Astrocyte (in vitro differentiated cells and primary cell): ENCODE measurements at regions not wholly inside any gene's neighbourhood (a gene's known extent, or its start where the extent isn't known, plus 50 kb on each side); places are given as distances from the start of the nearest gene placed in this dataset.
"Not testable (repeated sequence)": the region's sequence is repeated elsewhere in the genome, so short reads cannot be mapped to it uniquely, and the experiment has no call there.

Source experiments
- DNase-seq: peaks from one replicate; pipeline ENCODE4 v3.0.0-alpha.2; 2010; ENCODE audit warnings: low read depth
- FAIRE-seq: peaks from 2 replicates; lab custom pipeline; 2011; peaks lifted over from hg19 to GRCh38; lab: Jason Lieb, UNC
- H2AFZ ChIP-seq: 2 replicates; pipeline ENCODE4 v1.6.0; 2012; ENCODE audit warnings: low read depth, low read length, inconsistent platforms
- H3K27ac ChIP-seq: 2 replicates; pipeline ENCODE4 v1.5.1; 2011; ENCODE audit warnings: low read depth, low read length, inconsistent platforms
- H3K27me3 ChIP-seq: 2 replicates; pipeline ENCODE4 v1.6.0; 2011; ENCODE audit warnings: low read length, inconsistent platforms; ENCODE audit not compliant: insufficient read depth
- H3K36me3 ChIP-seq: 2 replicates; pipeline ENCODE4 v1.5.1; 2011; ENCODE audit warnings: low read length, inconsistent platforms; ENCODE audit not compliant: insufficient read depth
- H3K4me1 ChIP-seq: 2 replicates; pipeline ENCODE4 v1.5.1; 2011; ENCODE audit warnings: low read length, inconsistent platforms; ENCODE audit not compliant: insufficient read depth
- H3K4me2 ChIP-seq: 2 replicates; pipeline ENCODE4 v1.6.0; 2012; ENCODE audit warnings: low read length, inconsistent platforms
- H3K4me3 ChIP-seq: 2 replicates; pipeline ENCODE4 v1.5.1; 2011; ENCODE audit warnings: low read depth, mild to moderate bottlenecking, low read length, inconsistent platforms; ENCODE audit not compliant: insufficient read depth
- H3K79me2 ChIP-seq: 2 replicates; pipeline ENCODE4 v1.6.0; 2012; ENCODE audit warnings: mild to moderate bottlenecking, low read length, inconsistent platforms; ENCODE audit not compliant: insufficient read depth
- H3K9ac ChIP-seq: 2 replicates; pipeline ENCODE4 v1.6.0; 2012; ENCODE audit warnings: mild to moderate bottlenecking, low read length, inconsistent platforms
- H3K9me3 ChIP-seq: 2 replicates; pipeline ENCODE4 v1.5.1; 2012; ENCODE audit warnings: low read depth, mild to moderate bottlenecking, low read length, inconsistent platforms; ENCODE audit not compliant: insufficient read depth
- H4K20me1 ChIP-seq: 2 replicates; pipeline ENCODE4 v1.6.0; 2012; ENCODE audit warnings: low read length, inconsistent platforms; ENCODE audit not compliant: insufficient read depth
- H3K27ac Mint-ChIP-seq: one replicate; pipeline ENCODE4 v1.8.0; 2021; ENCODE audit warnings: mild to moderate bottlenecking, mixed read lengths; ENCODE audit not compliant: unreplicated experiment
- H3K27me3 Mint-ChIP-seq: one replicate; pipeline ENCODE4 v1.8.0; 2021; ENCODE audit warnings: low read depth, mixed read lengths; ENCODE audit not compliant: unreplicated experiment
- H3K36me3 Mint-ChIP-seq: one replicate; pipeline ENCODE4 v1.8.0; 2021; ENCODE audit warnings: low read depth, mixed read lengths; ENCODE audit not compliant: unreplicated experiment
- H3K4me1 Mint-ChIP-seq: one replicate; pipeline ENCODE4 v1.8.0; 2021; ENCODE audit warnings: low read depth, mixed read lengths; ENCODE audit not compliant: unreplicated experiment
- H3K4me3 Mint-ChIP-seq: one replicate; pipeline ENCODE4 v1.8.0; 2021; ENCODE audit warnings: mild to moderate bottlenecking, moderate library complexity, mixed read lengths; ENCODE audit not compliant: unreplicated experiment
- H3K9me3 Mint-ChIP-seq: one replicate; pipeline ENCODE4 v1.8.0; 2021; ENCODE audit warnings: mild to moderate bottlenecking, mixed read lengths; ENCODE audit not compliant: unreplicated experiment
- CTCF ChIP-seq: IDR thresholded peaks from 2 replicates; pipeline ENCODE4 v1.5.1; 2011; ENCODE audit warnings: low read depth, mild to moderate bottlenecking, inconsistent platforms, low read length, moderate library complexity; ENCODE audit not compliant: insufficient read depth
- EZH2 ChIP-seq: IDR thresholded peaks from 2 replicates; pipeline ENCODE4 v1.6.1; 2012; ENCODE audit warnings: mild to moderate bottlenecking, low read length, inconsistent platforms; ENCODE audit not compliant: insufficient read depth

- peaks cover 6% of the 10 kb centered on the region for H3K36me3 Mint-ChIP-seq
- TF ChIP-seq CTCF (no peak), EZH2 (no peak)
- Histone ChIP-seq H3K4me3 (no peak overlapping the region), H3K27ac (no peak overlapping the region), H3K4me2 (no peak overlapping the region), H3K27me3 (no peaks in the 10 kb centered on the region), H3K79me2 (no peaks in the 10 kb centered on the region), H3K4me1 (no peaks in the 10 kb centered on the region), H4K20me1 (no peaks in the 10 kb centered on the region), H3K9ac (no peak overlapping the region), H2AFZ (no peak overlapping the region), H3K36me3 (no peaks in the 10 kb centered on the region), H3K9me3 (peaks cover 15% of the 10 kb centered on the region)
- FAIRE-seq (no peak), DNase-seq (no peak)
- no peak overlapping the region for H3K27ac Mint-ChIP-seq
- peaks cover 31% of the 10 kb centered on the region for H3K27me3 Mint-ChIP-seq
- peaks cover 7% of the 10 kb centered on the region for H3K9me3 Mint-ChIP-seq
- no peak overlapping the region for H3K4me3 Mint-ChIP-seq
- no peaks in the 10 kb centered on the region for H3K4me1 Mint-ChIP-seq
Observed at GRCh38 chr2:3105814-3106569, 271.6 kb downstream of the EIPR1 start.

DNA sequence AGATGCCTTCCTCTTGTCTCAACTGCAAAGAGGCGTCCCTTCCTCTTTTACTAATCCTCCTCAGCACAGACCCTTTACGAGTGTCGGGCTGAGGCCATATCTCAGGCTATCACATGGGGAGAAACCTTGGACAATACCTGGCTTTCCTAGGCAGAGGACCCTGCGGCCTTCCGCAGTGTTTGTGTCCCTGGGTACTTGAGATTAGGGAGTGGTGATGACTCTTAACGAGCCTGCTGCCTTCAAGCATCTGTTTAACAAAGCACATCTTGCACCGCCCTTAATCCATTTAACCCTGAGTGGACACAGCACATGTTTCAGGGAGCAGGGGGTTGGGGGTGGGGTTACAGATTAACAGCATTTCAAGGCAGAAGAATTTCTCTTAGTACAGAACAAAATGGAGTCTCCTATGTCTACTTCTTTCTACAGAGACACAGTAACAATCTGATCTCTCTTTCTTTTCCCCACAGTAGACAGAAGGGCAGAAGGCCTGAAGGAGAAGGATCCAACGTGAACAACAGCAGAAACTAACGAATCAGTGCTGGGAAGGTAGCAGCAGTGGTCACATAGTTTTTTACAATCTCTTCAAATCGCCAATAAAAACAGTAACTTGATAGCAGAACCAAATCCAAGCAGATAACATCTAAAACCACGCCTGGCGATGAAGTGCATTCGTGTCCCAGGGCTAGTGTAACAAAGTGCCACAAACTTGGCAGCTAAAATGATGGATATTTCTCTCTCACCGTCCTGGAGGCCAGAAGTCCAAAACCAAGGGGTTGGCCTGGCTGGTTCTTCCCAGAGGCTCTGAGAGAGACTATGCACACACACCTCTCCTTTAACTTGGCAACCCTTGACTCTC lies 272.4 kb downstream of the EIPR1 start:
- not testable (repeated sequence) for H3K4me3 ChIP-seq, H3K27ac Mint-ChIP-seq, H3K36me3 ChIP-seq, H3K36me3 Mint-ChIP-seq, H3K4me1 Mint-ChIP-seq, H3K4me3 Mint-ChIP-seq, FAIRE-seq, H3K4me2 ChIP-seq, H4K20me1 ChIP-seq, H3K4me1 ChIP-seq, H3K9me3 Mint-ChIP-seq, H3K27me3 ChIP-seq, DNase-seq, H3K79me2 ChIP-seq, H3K9ac ChIP-seq, H3K9me3 ChIP-seq, H3K27ac ChIP-seq, H2AFZ ChIP-seq
- peaks cover 38% of the 10 kb centered on the region for H3K27me3 Mint-ChIP-seq

DNA sequence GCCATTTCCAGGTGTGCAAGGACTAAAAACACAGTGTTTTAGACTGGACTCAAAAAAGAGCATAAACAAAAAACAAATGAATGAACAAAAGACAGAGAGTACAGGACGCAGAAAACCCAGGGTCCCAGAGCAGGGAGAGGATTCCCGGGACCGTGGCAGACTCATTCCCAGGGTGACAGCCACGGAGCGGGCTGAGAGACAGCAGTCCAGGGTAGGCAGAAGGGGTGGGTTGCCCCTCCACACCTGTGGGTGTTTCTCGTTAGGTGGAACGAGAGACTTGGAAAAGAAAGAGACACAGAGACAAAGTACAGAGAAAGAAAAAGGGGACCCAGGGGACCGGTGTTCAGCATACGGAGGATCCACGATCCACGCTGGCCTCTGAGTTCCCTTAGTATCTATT lies 273.4 kb downstream of the EIPR1 start:
- Mint-ChIP-seq H3K9me3 (peaks cover 7% of the 10 kb centered on the region), H3K27me3 (peaks cover 40% of the 10 kb centered on the region), H3K4me1 (peaks cover 9% of the 10 kb centered on the region), H3K27ac (no peak overlapping the region), H3K4me3 (no peak overlapping the region), H3K36me3 (peaks cover 6% of the 10 kb centered on the region)
- Histone ChIP-seq H3K27ac (no peak overlapping the region), H4K20me1 (no peaks in the 10 kb centered on the region), H3K36me3 (no peaks in the 10 kb centered on the region), H3K79me2 (no peaks in the 10 kb centered on the region), H3K4me1 (no peaks in the 10 kb centered on the region), H3K4me2 (no peak overlapping the region), H3K9me3 (peaks cover 5% of the 10 kb centered on the region), H3K27me3 (no peaks in the 10 kb centered on the region), H3K4me3 (no peak overlapping the region), H3K9ac (no peak overlapping the region), H2AFZ (no peak overlapping the region)
- DNase-seq (no peak), FAIRE-seq (no peak)
- TF ChIP-seq EZH2 (no peak), CTCF (no peak)
